ENCODE measurements at regions not wholly inside any gene's neighbourhood (a gene's known extent, or its start where the extent isn't known, plus 50 kb on each side); places are given as distances from the start of the nearest gene placed in this dataset.

- TF ChIP-seq CTCF (IDR thresholded peaks at IDR 0.05) (no peak), ZFX (IDR thresholded peaks at IDR 0.05; ENCODE audit: borderline replicate concordance) (no peak)
Observed at GRCh38 chr6:102766963-102767362, 1373.5 kb downstream of the GRIK2 start.

Data from 22Rv1 (cell line).